ENCODE measurements at regions not wholly inside any gene's neighbourhood (a gene's known extent, or its start where the extent isn't known, plus 50 kb on each side); places are given as distances from the start of the nearest gene placed in this dataset.

DNA sequence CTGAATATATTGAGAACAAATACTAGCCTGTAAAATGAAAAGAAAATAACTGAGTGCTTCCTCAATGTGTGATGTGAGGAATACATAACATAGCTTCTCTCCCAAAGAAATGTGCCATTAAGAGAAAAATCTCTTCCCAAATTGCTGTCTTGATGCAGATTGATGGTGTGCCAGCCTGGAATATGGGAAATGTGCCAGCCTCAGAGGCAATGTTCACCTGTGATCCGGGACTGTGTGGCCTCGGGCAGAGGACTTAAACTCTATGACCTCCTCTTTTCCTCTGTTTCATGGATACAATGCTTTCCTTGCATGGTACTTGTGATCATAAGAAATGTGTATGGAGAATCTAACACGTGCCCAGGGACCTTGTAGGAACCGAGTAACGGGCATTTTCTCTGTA is 370.9 kb downstream of the DIRAS2 start:
- DNase-seq (ENCODE audit: low read depth): no peak
- TF ChIP-seq, protein P1, sequence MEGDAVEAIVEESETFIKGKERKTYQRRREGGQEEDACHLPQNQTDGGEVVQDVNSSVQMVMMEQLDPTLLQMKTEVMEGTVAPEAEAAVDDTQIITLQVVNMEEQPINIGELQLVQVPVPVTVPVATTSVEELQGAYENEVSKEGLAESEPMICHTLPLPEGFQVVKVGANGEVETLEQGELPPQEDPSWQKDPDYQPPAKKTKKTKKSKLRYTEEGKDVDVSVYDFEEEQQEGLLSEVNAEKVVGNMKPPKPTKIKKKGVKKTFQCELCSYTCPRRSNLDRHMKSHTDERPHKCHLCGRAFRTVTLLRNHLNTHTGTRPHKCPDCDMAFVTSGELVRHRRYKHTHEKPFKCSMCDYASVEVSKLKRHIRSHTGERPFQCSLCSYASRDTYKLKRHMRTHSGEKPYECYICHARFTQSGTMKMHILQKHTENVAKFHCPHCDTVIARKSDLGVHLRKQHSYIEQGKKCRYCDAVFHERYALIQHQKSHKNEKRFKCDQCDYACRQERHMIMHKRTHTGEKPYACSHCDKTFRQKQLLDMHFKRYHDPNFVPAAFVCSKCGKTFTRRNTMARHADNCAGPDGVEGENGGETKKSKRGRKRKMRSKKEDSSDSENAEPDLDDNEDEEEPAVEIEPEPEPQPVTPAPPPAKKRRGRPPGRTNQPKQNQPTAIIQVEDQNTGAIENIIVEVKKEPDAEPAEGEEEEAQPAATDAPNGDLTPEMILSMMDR (IDR thresholded peaks at IDR 0.05; ENCODE audit: low read length, missing control alignments): no peak
- H3K4me3 ChIP-seq (replicated peaks; ENCODE audit: low read depth, low read length): no peak overlapping the region

DNA sequence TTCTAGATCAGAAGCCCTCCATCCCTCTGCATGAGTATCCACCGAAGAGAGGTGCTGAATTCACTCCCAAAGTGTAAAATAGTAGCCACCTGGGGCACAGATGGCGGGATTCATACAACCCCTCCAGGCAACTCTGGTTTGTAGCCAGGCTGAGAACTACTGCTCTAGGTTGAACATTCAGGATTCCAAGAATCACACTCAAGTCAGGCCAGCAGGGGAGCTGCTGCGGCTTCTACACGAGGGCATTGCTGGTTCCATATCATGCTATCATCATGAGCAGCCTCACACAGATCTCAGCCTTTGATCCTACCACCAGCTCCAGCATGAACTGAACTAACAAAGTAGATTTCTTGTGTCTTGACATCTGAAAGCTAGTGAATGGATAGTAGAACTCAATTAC is 367.9 kb downstream of the DIRAS2 start:
- DNase-seq (ENCODE audit: low read depth): no peak
- TF ChIP-seq, protein P1 (IDR thresholded peaks at IDR 0.05; ENCODE audit: low read length, missing control alignments): no peak

DNA sequence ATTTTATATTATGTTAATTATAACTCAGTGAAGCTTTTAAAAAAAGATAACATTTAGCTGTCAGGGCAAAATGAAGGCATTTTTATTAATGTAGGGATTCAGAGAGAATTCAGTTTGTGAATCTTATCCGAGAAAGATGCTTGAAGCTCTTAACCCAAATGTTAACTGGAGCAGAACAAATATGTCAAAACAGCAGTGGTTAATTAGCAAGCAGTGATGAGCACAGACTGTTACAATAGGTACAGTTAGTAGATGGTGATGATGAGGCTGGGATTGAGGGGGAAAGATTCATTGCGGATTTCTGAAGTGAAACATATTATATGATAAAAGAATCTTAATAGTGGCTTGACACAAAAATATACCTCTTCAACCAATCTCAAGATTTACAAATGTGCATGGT is 356.7 kb downstream of the DIRAS2 start:
- TF ChIP-seq, protein P1 (IDR thresholded peaks at IDR 0.05; ENCODE audit: low read length, missing control alignments): no peak
- DNase-seq (ENCODE audit: low read depth): no peak
- H3K4me3 ChIP-seq (replicated peaks; ENCODE audit: low read depth, low read length): no peak overlapping the region

More for the DNA sequence above, 367.9 kb downstream of the DIRAS2 start:
- H3K4me3 ChIP-seq (replicated peaks; ENCODE audit: low read depth, low read length): no peak overlapping the region

DNA sequence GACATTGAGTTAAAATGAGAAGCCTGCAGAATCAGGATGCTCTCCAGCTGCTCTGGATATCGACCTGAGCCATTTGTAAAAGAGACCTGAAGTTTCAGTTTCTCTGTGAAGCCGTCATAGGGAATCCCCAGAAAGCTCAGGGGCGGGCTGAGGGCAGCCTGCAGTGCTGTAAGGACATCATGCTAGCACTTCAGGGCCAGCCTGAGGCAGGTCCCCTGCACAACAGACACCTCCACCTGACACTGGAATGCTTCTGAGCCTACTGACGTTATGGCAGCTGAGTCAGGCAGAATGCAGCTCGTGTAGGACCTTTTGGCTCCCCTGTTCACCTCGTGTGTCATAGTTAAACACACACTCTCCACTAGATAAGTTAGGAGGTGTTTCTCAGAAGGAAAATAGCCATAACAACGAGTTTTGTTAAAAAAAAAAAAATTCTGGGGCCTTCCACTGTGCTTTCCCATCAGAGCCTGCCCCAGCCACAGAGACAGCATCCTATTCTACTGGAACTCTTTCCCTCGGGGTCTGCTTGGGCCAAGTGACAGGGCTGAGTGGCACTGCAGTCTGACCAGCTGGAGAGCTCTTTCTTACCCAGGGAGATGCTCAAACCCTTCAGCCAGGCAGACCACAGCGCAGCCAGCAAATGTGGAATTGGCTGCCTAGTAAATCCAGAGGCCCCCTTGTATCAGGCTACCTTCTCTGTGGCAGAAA is 354.9 kb downstream of the DIRAS2 start:
- H3K4me3 ChIP-seq (replicated peaks; ENCODE audit: low read depth, low read length): no peak overlapping the region
- DNase-seq (ENCODE audit: low read depth): no peak
- TF ChIP-seq, protein P1 (IDR thresholded peaks at IDR 0.05; ENCODE audit: low read length, missing control alignments): no peak

DNA sequence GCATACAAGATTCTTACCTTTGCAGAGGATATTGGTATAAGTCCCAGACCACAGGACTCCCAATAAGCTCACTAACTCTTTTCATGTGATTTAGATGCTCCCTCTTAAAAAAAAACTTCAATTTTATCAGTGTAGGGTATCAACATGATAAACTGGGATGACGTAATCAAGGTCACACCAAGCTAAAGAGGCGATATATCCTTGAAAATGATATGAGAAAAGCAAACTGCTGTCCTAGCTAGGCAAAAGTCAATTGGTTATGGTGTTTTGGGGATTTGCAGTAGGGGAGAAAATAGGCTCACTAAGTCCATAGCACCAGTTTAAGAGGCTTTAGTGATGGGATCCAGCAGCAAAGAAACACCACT is 354.4 kb downstream of the DIRAS2 start:
- DNase-seq (ENCODE audit: low read depth): no peak
- H3K4me3 ChIP-seq (replicated peaks; ENCODE audit: low read depth, low read length): no peak overlapping the region
- TF ChIP-seq, protein P1 (IDR thresholded peaks at IDR 0.05; ENCODE audit: low read length, missing control alignments): no peak

DNA sequence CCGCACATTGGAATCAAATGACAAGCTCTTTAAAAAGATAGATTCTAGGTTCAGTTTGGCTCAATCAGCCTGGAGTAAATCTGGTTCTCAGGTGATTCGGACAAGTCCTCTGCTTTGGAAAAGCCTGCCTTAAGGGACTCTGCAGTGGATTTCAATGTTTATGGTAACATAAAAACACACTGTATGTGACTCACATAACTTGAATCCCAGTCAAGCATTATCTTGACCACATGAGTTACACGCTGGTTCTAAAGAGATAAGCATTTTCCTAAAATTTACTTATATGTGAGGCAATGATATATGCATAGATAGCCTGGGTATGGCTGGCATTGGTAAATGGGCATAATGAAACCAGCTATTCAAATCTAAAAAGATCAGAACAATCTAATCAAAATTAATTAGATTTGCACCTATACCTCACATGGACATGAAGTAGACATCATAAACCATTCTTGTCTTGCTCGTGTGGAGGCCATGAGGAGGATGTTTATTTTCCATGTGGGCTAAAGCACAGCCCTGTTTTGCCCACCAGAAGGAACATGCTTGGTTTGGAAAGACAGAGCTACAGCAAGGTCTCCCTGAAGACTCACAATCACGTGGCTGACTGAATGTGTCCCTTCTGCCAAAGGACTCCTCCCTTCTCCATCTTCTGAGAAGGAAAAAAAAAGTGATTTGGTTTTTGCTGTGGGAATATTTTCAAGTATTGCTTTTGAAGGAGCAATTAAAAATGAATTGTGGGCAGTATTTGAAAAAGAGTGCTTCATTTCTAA is 351.7 kb downstream of the DIRAS2 start:
- DNase-seq (ENCODE audit: low read depth): peak; percentile 35
- TF ChIP-seq, protein P1 (IDR thresholded peaks at IDR 0.05; ENCODE audit: low read length, missing control alignments): no peak
- no peak overlapping the region for H3K4me3 ChIP-seq (replicated peaks; ENCODE audit: low read depth, low read length)
